ENCODE measurements at regions not wholly inside any gene's neighbourhood (a gene's known extent, or its start where the extent isn't known, plus 50 kb on each side); places are given as distances from the start of the nearest gene placed in this dataset.

GRCh38 chr5:133688391-133688790 lies 76.0 kb upstream of the FSTL4 start:
- H3K4me1 ChIP-seq, result no peaks in the 10 kb centered on the region
- DNase-seq (ENCODE audit: low spot score), result no peak
- H3K27ac ChIP-seq, result no peak overlapping the region
- no peak overlapping the region for H3K4me3 ChIP-seq
- no peak for TF ChIP-seq CTCF (IDR thresholded peaks at IDR 0.05)
- no peaks in the 10 kb centered on the region for H3K9me3 ChIP-seq
- H3K27me3 ChIP-seq, result no peaks in the 10 kb centered on the region
- H3K36me3 ChIP-seq, result no peaks in the 10 kb centered on the region

- Histone ChIP-seq H3K4me1 (no peaks in the 10 kb centered on the region), H3K36me3 (no peaks in the 10 kb centered on the region), H3K27ac (no peak overlapping the region), H3K4me3 (no peak overlapping the region), H3K27me3 (no peaks in the 10 kb centered on the region), H3K9me3 (no peaks in the 10 kb centered on the region)
- no peak for DNase-seq (ENCODE audit: low spot score)
- TF ChIP-seq CTCF (IDR thresholded peaks at IDR 0.05), result no peak
These were observed 75.1 kb upstream of the FSTL4 start for GRCh38 chr5:133687212-133688061.

GRCh38 chr5:133686566-133686965 lies 74.2 kb upstream of the FSTL4 start:
- H3K27me3 ChIP-seq, result no peaks in the 10 kb centered on the region

GRCh38 chr5:133685402-133686018 lies 73.2 kb upstream of the FSTL4 start:
- H3K27me3 ChIP-seq, result no peaks in the 10 kb centered on the region
- no peak for TF ChIP-seq CTCF (IDR thresholded peaks at IDR 0.05)

More at GRCh38 chr5:133686566-133686965, 74.2 kb upstream of the FSTL4 start:
- H3K4me1 ChIP-seq, result no peaks in the 10 kb centered on the region
- TF ChIP-seq CTCF (IDR thresholded peaks at IDR 0.05), result no peak
- no peak overlapping the region for H3K4me3 ChIP-seq
- no peak overlapping the region for H3K27ac ChIP-seq
- no peaks in the 10 kb centered on the region for H3K9me3 ChIP-seq
- no peak for DNase-seq (ENCODE audit: low spot score)
- no peaks in the 10 kb centered on the region for H3K36me3 ChIP-seq

GRCh38 chr5:133683646-133684596 lies 71.6 kb upstream of the FSTL4 start:
- DNase-seq (ENCODE audit: low spot score), result no peak
- no peaks in the 10 kb centered on the region for H3K4me1 ChIP-seq
- no peaks in the 10 kb centered on the region for H3K27me3 ChIP-seq
- no peaks in the 10 kb centered on the region for H3K9me3 ChIP-seq
- no peak overlapping the region for H3K27ac ChIP-seq
- no peak overlapping the region for H3K4me3 ChIP-seq
- no peaks in the 10 kb centered on the region for H3K36me3 ChIP-seq
- no peak for TF ChIP-seq CTCF (IDR thresholded peaks at IDR 0.05)

More at GRCh38 chr5:133685402-133686018, 73.2 kb upstream of the FSTL4 start:
- Histone ChIP-seq H3K4me3 (no peak overlapping the region), H3K36me3 (no peaks in the 10 kb centered on the region), H3K4me1 (no peaks in the 10 kb centered on the region), H3K9me3 (no peaks in the 10 kb centered on the region), H3K27ac (no peak overlapping the region)
- no peak for DNase-seq (ENCODE audit: low spot score)

Measured in right atrium auricular region (tissue), 2 donors.